ENCODE measurements at regions not wholly inside any gene's neighbourhood (a gene's known extent, or its start where the extent isn't known, plus 50 kb on each side); places are given as distances from the start of the nearest gene placed in this dataset.

DNA sequence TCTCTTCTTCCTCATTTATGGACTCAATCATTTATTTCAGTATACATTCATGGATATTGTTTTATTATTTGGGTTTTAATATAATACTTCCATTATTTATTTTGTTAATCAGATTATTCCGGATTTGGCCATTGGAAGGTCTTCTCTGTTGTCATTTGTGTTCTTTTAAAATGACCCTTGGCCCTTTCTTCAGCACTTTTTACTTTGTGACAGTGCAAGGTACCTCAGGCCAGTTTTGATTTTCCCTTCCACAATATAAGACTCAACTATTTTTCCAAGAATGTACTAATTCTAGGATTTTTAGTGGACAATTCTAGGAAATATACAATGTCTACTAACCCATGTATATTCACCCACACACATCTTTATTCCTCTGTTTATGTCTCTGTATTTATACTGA is 521.4 kb upstream of the FOXG1 start:
- TF ChIP-seq, protein P1, sequence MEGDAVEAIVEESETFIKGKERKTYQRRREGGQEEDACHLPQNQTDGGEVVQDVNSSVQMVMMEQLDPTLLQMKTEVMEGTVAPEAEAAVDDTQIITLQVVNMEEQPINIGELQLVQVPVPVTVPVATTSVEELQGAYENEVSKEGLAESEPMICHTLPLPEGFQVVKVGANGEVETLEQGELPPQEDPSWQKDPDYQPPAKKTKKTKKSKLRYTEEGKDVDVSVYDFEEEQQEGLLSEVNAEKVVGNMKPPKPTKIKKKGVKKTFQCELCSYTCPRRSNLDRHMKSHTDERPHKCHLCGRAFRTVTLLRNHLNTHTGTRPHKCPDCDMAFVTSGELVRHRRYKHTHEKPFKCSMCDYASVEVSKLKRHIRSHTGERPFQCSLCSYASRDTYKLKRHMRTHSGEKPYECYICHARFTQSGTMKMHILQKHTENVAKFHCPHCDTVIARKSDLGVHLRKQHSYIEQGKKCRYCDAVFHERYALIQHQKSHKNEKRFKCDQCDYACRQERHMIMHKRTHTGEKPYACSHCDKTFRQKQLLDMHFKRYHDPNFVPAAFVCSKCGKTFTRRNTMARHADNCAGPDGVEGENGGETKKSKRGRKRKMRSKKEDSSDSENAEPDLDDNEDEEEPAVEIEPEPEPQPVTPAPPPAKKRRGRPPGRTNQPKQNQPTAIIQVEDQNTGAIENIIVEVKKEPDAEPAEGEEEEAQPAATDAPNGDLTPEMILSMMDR (IDR thresholded peaks at IDR 0.05) = no peak
- TF ChIP-seq POLR2A (IDR thresholded peaks at IDR 0.05) = no peak
